Cerebellar cortex (tissue), 1 donor: ENCODE measurements at regions not wholly inside any gene's neighbourhood (a gene's known extent, or its start where the extent isn't known, plus 50 kb on each side); places are given as distances from the start of the nearest gene placed in this dataset.
"Not testable (repeated sequence)": the region's sequence is repeated elsewhere in the genome, so short reads cannot be mapped to it uniquely, and the experiment has no call there.

Source experiments
- DNase-seq: peaks from one replicate; pipeline ENCODE4 v3.0.0-alpha.2; 2015; ENCODE audit warnings: low spot score

DNA sequence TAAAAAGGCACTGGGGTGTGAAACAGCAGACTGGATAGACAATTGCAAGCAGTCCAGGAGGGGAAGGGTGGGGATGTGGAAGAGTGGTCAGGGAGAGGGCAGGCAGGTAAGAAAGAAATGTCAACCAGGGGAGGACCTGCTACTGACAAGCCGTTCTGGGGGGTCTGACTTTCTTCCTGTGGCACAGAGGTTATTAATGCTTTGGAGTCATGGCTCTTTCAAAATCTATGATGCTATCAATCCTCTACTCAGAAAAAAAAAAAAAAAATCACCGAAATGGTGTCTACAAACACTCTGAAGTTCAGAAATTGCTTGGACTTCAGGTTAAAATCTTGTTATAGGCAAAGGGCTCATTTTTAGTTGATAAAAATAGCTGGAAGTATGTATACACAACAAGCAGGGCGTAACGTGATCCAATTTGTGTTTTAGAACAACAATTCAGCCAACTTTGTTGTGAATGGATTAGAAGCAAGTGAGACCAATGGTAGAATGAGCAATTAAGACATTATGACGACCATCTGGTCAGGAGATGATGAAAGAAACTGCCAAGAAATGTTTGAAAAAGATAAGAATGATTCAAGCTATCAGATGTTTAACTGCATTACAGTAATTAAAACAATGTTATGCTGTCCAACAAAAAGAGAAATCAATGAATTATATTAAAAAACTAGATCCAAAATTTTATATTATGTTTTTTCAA, 255.2 kb downstream of the DEPDC1B start:
- no peak for DNase-seq

DNA sequence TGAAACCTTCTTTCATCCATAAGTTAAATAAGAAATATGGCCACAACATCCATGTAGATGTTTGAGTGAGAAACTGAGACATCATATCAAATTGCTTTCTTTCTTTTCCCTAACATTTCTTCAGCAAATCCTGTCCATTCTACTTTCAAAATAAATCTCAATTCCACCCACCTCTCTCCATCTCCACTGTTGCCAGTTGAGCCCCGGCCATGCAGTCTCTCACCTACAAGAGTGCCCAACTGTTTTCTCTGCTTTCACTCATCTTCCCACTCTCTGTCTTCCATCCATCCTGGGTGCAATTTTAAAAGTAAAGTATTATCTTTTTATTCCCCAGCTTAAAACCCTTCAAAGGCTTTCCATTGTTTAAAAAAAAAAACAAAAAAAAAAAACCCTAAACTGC, 260.4 kb downstream of the DEPDC1B start:
- DNase-seq = no peak

DNA sequence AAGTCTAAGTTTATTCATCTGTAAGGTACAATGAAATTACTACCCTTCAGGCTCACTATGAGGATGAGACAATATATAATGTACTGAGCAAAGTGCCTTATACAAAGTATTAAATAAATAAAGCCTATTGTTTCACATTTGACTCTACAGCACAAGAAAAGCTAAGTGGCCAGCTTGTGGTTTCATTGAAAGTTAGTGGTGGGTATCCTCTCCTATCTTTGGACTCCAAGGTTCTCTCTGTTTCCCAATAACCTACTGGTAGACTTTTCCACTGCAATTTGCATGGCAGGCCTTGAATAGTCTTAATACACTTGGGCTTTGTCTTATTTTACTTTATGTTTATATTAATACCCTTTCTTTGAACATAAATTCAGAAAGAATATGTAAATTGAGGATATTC, 262.7 kb downstream of the DEPDC1B start:
- no peak for DNase-seq

DNA sequence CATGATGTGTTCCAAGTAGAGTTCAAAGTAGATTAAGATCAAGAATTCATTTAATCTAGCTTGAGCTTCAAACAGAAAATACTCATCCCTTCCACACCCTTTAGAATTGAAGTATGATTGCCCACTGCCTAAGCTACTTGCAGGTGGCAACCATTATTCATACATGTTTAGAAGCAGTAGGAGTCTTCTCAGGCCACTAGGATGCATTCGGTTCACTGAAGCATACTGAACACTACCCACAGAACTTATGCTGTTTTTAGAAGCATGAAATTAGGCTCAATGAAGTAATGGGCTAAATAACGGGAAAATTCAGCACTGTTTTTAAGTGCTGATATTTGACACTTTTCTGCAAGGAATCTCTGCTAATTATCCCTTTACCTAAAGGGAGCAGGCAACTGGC, 263.4 kb downstream of the DEPDC1B start:
- no peak for DNase-seq

DNA sequence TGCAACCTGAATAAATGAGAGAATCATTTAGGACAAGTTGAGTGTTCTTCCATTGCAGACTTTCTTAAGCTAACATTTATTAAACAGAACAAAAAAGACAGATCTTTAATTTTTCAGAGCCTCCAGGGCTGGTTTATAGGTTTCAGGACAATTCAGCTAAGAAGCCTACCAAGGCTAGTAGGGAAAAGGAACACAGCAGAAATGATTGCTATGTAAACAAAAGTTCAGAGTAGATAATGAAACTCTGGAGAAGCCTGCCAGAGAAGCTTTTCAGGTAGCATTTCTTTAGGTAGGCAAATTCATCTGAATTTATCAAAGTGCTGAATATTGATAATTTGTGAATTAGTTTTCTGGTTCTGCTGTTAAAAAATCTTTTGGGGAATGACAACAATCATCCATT, 264.2 kb downstream of the DEPDC1B start:
- no peak for DNase-seq

DNA sequence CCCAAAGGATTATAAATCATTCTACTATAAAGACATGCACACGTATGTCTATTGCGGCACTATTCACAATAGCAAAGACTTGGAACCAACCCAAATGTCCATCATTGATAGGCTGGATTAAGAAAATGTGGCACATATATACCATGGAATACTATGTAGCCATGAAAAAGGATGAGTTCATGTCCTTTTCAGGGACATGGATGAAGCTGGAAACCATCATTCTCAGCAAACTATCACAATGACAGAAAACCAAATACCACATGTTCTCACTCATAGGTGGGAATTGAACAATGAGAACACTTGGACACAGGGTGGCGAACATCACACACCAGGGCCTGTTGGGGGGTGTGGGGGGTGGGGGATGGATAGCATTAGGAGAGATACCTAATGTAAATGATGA, 273.8 kb downstream of the DEPDC1B start:
- DNase-seq = not testable (repeated sequence)

DNA sequence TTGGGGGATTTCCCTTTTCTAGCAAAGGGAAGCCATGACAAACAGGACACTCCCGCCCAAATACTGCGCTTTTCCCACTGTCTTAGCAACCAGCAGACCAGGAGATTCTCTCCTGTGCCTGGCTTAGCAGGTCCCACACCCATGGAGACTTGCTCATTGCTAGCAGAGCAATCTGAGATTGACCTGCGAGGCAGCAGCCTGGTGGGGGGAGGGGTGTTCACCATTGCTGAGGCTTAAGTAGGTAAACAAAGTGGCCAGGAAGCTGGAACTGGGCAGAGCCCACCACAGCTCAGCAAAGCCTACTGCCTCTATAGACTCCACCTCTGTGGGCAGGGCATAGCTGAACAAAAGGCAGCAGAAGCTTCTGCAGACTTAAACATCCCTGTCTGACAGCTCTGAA, 279.2 kb downstream of the DEPDC1B start:
- not testable (repeated sequence) for DNase-seq

DNA sequence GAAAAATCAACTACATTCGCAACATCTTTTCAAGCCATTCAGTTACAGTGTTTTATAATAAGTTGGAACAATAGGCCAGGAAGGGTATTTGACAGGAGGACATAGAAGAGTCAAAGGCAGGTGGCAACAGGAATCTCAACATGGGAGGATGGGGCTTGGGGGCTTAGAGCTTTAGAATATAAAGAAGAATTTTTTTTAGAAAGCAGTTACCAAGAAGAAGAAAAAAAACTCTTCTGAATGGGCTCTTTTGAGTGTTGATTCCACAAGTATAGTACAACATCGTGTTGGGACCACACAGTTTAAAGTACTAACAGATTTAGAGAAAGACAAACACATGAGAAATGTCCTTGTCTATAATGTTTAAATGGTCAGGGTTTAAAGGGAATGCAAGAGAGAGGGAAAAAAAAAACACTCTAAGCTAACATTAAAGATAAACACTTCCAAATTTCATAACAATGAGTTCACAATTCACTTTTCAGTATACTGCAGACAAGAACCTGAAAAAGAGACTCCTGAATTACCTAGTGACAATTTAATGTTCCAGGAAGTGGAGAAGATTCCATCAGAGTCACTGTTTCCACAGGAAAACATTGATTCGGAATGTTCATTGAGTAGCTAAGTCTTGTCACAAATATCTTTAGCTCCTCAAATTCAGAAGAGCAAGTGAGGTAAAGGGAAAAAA, 282.3 kb downstream of the DEPDC1B start:
- DNase-seq = no peak

DNA sequence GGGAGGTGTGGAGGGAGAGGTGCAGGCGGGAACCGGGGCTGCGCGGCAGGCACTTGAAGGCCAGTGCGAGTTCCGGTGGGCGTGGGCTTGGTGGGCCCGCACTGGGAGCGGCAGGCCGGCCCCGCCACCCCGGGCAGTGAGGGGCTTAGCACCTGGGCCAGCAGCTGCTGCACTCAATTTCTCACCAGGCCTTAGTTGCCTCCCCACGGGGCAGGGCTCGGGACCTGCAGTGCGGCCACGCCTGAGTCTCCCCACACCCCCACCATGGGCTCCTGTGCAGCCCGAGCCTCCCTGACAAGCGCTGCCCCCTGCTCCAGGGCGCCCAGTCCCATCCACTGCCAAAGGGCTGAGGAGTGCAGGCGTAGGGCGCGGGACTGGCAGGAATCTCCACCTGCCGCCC, 284.5 kb downstream of the DEPDC1B start:
- DNase-seq = no peak

DNA sequence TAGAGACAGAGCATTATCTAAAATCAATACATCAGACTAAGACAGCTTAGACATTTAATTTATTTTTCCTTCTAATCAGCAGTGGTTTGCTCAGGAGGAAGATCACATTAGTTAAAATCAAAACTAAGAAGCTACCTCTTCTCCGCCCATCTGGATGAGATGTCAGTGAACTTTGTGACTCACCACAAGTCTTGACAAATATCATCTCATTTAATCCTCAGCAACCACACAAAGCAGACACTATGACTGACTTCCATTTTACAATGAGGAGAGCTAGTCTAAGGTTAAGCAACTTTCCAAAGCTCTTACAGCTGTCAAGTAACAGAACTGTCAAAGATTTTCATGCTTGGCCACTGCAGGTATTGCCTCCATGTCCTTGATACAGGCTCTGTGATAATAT, 289.5 kb downstream of the DEPDC1B start:
- no peak for DNase-seq

DNA sequence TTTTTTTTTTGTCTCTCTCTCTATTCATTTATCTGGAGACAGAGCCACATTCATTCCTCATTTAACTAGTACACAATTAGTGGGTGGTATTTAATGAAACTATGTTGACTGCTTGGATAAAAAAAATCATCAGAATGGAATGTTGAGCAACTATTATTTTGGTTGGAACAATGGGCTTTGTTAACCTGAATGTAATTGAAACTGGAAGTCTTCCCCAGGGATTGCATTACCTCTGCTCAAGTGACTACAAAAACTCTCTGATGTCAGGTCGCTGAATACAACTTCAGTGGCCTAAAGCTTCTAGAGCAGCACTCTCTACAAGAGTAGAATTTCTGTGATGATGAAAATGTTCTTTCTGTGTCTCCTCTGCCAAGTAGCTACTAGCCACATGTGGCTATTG, 295.8 kb downstream of the DEPDC1B start:
- no peak for DNase-seq

DNA sequence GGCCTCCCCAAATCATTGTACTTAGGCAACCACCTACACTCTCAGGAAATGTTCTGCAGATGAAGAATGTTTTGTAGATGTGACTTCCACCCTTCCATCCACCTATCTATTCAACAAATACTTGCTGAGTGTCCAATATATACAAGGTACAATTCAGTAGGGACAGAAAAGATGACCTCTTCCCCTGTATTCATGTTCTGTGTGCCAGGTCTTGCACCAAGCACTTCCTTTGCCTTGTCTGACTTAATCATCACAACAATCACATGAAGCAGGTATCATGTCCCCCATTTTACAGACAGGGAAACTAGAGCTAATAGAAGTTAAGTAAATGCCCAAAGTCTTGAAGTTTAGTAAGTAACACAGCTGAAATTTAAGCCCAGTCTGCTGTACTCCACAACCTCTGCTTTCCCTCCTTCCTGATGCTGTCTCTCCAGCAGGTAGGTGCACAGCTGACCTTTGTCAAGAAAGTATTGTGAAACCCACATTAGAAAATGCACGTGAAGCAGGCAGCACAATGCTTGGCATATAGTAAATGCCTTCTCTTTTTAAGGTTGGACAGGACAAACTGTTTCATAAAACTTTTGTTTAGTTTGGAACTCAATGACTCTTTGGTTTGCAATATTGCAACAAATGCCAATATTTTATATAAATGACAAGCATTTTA, 296.5 kb downstream of the DEPDC1B start:
- no peak for DNase-seq

DNA sequence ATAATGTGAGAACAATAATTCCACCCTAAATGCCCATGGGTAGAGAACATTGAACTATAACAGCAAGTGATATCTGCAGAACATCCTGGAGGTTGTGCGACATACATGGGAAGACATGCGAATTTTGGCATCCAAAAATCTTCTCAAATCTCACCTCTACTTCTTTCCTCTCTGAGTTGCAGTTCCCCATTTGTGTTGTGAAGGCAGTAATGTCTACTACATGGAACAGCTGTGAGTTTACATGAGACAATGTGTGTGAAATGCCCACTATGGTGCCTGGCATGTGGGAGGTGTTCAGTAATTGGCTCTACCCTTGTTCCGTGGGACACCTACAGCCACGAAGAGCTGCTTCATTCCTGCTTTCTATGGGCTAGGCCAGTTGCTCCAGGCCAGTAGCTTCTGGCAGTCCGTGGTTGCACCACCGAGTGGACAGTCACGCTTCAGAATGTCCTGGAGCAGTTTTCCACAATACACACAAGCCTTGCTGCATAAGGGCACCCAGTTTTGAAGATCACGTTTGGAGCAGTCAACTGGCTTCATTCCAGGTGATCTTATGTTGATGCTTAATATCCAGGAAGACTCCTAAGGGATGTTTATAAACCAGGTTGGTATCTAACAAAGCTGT, 297.7 kb downstream of the DEPDC1B start:
- no peak for DNase-seq

DNA sequence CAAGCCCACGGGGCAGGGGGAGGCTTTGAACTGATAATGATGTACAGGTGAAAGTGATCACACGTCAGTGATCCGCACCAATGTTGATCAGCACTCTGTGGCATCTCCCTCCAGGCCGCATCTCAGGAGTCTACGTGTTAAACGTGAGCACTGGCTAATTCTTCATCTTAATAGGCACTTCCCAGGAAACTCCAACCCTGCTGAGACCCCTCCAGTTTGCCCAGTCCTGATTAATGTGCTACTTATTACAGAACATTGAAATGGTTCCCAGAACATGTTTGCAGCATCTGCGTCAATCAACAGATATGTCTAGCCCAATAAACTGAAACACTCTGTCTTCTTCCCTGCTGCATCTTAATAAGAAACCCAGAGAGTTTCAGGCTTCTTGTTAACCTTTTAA, 298.4 kb downstream of the DEPDC1B start:
- DNase-seq = no peak

DNA sequence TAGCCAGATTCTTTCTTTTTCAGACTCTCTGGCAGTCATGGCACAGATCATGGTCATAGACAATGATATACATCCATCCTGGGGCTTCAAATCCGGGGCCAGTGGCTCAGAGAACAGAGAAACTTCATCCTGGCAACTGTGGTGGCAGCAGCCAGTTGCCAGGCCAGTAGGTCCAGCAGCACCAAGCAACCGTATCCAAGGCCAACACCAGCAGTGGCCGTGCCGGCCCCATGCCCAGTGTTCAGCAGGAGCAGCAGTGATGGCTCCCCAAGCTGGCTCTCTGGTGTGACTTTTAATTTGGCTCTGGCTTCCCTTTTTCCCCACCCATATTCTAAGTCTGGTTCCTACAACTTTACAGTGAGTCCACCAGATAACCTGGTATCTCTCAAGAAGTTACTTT, 300.5 kb downstream of the DEPDC1B start:
- DNase-seq = no peak

DNA sequence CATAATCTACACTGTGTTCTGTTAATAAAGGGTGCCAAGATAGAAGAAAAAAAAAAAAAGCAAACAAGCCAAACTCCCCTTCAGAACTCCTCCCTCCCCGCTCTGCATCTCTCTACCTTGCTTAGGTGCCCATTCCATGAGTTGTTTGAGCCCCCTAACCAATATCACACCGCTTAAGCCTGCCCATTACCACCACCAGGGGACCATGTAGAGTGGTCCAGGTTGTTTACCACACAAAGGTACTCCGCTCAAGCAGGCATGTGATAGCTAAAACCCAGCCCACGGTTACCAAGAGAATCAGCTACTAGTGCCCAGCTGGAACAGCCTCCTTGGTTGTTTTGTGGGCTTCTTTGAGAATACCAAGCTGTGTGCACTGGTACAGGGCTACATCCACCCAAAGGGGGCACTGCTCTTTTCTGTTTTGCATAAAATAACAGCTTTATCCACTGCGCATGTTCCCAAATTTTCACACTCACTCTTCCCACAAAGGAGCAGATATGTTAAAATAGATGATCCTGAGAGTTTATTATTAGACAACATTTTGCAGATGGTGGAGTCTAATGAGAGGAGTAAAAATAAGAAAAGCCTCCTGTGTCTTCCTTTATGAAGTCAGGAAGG, 304.1 kb downstream of the DEPDC1B start:
- DNase-seq = no peak

DNA sequence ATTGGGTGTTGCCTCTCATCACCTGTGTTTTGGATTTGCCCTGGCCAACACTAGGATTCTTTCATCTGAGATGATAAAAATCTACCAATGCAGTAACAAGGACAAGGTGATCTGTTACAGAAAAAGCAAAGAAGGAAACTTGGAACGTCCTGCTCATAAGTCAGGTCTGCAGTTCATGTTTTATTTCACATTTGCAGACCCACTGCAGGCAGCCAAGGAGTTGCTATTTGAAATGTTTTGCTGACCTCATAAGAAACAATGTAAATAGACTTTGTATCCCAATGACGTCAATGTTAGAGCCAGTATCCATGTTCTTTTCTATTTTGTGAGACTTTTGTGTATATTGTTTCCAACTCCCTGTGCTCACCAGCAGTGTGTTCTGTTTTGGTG, 312.9 kb downstream of the DEPDC1B start:
- DNase-seq = no peak

DNA sequence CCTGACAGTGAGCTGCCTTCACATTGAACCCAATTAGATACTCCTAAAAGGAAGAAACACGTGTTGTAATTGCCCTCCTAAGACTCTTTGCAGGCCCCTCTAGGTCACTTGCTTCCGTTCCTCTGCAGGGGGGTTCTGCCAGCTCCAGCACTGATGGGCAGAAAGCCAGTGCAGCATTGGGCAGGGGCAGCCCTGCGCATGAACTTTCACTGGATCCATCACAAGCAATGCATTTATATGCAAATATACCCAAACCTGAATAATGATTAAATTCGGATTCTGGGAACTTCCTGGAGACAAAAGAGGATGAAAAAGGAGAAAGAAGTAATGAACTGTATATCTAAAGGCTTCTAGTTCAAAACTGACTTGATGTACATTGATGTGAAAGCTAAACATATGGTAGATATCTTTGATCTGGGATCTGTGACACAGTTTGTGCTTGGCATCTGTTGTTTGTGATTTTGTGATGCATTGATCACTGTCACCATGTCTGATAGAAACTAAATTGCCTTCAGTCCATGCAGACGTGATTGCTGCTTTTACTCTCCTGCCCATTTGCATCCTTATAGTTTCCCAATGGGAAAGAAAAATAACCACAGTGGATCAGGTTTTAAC, 313.4 kb downstream of the DEPDC1B start:
- DNase-seq = no peak

DNA sequence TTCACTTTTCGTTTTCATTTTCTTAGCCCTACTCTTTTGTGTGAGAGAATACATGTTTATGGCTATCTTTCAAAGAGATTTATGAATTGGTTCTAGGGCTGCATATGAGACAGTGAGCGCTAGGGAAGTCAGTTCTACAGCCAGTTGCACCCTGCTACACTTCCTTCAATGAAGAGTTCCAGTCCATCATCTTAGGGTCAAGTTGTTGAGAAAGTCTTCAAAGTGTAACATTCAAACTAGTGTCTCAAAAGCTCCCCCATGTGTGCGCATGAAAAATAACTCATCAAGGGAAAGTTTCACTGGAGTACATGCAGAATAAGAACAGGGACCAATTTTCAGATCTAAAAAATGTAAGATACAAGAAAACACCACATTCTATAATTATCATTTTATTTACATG, 317.2 kb downstream of the DEPDC1B start:
- DNase-seq = peak; percentile 45

DNA sequence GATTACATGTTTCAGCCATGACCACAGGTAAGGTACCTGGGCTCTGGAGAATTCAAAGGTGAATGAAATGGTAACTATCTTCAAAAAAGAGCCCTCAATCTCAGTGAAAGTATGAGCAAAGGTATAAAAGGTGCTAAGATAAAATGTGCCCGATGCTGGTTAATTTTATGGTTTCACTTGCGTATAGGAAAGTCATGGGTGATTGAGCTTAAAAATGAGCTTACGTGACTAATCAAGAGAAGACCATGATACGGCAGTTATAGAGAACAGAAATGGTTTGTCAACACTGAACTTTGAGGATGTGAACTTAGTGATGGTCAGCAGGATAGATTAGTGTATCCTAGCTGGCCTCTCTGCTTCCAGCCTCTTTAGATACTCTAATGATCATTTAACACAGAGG, 320.1 kb downstream of the DEPDC1B start:
- DNase-seq = no peak

DNA sequence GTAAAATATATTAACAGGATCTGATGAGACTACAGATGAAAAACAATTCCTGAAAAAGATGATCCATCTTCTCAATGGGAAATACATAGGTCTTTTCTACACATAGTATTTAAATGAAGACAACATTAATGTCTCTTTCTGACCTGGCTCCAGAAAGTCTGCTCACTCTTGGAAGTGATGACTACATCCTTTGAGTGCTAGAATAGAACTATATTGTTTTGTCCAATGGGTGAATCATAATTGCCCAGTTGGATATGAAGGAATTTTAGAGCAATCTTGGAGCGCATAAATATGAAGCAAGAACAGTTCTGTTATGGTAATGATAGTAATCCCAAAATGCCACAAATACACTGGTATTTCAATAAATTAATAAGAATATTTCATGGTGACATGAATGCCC, 322.1 kb downstream of the DEPDC1B start:
- no peak for DNase-seq

DNA sequence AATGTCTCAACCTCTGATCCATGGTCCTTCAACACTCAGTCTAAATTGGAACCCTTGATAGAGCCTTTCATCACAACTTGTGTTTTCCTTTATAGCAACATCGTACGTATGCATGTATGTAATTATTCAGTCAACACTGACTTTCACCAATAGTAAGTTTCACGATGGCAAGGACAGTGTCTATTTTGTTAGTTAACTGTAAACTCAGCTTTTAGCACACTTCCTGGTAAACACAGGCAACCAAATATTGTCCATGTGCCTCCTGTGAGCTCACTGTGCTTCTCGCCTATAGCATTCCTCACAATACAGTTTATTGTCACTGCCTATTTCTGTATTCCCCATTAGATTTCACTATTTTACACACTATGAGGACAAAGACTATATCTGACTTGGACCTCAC, 323.1 kb downstream of the DEPDC1B start:
- no peak for DNase-seq
